ENCODE measurements at regions not wholly inside any gene's neighbourhood (a gene's known extent, or its start where the extent isn't known, plus 50 kb on each side); places are given as distances from the start of the nearest gene placed in this dataset.
"Not testable (repeated sequence)": the region's sequence is repeated elsewhere in the genome, so short reads cannot be mapped to it uniquely, and the experiment has no call there.

DNA sequence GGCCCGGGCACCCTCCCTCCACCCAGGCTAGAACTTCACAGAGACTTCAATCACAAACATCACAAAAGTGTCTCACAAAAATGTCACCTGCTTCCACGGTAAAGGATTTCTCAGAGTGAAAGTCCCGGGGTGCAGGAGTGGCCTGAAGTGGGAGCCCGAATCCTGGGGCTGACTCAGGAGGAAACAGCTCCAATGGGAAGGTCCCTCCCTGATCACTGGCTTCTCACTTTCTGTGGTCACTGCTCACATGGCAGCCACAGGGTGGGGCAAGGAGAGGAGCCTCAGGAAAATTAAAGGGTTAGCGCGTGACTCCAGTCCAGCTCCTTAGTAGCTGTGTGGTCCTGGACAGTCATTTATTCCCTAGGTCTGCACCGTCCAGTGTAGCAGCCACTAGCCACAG is 564.5 kb upstream of the B3GAT1 start:
- no peak for DNase-seq

DNA sequence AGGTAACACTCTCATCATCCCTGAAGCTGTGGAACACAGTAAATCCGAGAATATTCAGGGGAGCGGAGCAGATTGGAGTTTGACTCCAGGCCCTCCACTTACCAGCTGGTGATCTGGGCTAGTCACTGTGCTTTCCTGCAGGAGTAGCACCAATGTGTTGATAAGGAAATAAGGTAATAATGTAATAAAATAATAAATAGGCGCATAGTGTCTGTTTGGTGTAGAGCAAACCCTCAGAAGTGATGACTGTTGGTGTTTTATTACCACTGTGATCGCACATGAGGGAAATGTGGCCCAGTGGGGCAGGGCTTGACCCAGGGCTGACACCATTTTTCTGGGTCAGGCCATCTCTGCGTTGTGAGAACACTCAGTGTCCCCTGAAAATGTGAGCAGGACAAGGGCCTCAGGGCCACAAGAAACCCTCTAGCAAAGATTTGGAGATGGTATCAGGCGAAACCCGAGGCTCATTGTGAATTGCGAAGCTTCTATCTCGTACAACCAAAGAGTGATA is 563.9 kb upstream of the B3GAT1 start:
- DNase-seq, result no peak

DNA sequence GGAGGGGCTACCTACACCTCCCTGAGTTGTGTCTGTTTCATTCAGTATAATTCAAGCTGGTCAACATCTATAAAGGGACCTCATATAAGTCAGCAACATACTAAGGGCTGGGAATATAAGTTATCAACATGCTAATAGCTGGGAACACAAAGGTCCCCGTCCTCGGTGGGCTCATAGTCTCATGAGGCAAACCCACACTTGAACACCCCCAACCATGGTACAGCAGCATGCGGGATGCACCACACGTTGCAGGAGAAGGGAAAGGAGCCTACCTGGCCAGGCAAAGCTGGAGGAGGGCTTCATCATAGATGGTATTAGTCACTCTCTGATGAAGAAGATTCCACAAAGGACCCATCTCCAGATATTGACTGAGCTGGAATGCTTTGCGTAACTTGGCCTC is 561.8 kb upstream of the B3GAT1 start:
- DNase-seq, result no peak

DNA sequence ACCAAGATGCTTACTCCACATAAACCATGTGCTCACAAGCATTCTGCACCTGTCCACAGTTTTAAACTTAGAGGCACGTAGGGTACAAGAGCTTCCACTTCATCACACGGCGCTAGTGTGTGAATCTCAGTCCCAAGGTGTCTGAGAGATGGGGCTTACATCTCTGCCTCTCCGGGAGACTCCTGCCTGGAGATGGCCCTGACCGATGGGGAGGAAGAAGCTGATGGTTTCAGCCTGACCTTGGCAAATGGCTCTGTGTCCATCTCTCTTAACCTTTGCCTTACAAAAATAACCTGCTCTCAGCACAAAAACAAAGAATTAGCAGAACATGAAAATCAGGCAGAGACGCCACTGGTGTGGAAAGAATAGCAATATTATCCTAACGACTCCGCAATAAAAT is 559.3 kb upstream of the B3GAT1 start:
- no peak for DNase-seq

DNA sequence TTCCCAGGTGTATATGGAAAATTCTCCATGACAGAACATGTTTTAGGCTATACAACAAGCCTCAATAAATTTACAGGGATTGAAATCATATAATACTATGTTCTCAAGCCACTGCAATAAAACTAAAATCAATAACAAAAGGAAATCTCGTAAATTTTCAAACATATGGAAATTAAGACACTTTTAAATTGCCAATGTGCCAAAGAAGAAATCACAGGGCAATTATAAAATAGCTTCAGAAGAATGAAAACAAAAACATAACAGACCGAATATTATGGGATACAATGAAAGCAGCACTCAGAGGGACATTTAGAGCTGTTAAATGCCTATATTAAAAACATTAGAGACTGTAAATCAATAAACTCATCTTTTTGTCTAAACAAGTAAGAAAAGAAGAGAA is 555.7 kb upstream of the B3GAT1 start:
- DNase-seq, result no peak

DNA sequence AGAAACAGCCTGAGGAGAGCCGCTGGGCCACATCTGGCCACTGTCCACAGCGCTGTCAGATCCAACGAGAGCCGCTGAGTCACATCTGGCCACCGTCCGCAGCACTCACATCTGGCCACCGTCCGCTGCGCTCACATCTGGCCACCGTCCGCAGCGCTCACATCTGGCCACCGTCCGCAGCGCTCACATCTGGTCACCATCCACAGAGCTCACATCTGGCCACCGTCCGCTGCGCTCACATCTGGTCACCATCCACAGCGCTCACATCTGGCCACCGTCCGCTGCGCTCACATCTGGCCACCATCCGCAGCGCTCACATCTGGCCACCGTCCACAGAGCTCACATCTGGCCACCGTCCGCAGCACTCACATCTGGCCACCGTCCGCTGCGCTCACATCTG is 549.3 kb upstream of the B3GAT1 start:
- not testable (repeated sequence) for DNase-seq

DNA sequence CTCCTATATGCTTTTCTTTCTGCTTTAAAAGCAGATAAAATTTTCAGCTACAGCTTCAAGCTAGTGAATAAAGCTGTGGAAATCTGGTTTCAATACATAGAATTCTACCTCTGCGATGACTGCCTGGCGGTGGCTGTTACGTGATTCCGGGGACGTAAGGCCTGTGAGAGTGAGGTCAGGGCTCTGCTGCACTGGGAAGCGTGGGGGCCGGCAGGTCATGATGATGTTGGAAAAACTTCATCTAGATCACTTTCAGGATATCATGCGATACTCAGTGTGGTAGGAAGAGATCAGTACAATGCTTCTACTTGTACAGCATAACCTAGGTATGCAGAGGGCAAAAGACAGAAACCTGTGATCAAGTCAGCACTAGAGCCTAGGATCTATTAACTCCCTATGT is 546.8 kb upstream of the B3GAT1 start:
- no peak for DNase-seq

DNA sequence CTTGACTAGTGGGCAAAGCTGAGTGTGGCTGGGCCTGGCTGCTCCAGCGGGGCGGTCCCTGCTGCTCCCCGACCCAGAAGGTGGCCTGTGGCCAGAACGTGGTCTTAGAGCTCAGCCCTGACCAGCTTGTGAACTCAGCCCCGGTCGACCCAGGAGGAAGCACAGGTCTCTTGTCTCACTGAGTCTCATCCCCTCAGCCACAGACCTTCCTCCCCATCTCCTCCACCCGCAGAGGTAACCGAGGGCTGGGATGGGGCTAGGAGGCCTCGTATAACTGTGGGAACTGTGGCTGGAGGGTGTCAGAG is 546.2 kb upstream of the B3GAT1 start:
- no peak for DNase-seq

DNA sequence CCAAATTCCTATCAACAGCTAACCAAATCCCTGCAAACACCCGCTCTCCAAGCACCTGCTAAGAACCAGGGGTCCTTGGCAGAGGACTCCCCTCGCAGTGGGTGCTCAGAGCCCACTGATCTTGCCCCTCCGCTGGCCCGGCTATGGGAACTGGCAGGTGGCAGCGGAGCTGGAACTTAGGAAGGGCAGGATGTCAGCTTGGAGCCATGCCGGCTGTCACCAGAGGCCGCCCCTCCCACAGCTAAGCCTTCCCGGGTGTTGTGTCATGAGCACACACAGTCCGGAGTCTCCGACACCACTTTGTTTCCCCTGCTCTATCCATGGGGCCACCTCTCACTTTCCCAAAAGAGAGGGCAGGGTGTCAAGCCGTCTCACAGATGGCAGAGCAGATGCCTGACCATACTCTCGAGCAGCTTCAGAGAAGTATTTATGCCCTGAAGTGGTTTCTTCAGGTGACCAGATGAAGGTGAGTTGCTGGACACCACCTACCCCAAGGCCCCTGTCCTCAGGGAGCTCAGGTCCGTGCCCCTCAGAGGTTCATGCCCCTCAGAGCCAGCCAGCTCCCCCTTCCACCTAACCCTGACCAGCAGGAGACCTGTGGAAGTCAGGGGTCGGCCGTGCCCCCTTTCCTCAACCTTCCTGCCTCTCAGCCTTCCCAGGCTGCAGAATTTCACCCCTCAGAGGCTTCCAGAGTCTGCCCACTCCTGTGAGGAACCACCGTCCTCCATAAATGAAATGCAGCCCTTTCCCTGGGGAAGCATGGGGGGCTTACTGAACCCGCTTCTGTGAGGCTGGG is 545.7 kb upstream of the B3GAT1 start:
- no peak for DNase-seq

DNA sequence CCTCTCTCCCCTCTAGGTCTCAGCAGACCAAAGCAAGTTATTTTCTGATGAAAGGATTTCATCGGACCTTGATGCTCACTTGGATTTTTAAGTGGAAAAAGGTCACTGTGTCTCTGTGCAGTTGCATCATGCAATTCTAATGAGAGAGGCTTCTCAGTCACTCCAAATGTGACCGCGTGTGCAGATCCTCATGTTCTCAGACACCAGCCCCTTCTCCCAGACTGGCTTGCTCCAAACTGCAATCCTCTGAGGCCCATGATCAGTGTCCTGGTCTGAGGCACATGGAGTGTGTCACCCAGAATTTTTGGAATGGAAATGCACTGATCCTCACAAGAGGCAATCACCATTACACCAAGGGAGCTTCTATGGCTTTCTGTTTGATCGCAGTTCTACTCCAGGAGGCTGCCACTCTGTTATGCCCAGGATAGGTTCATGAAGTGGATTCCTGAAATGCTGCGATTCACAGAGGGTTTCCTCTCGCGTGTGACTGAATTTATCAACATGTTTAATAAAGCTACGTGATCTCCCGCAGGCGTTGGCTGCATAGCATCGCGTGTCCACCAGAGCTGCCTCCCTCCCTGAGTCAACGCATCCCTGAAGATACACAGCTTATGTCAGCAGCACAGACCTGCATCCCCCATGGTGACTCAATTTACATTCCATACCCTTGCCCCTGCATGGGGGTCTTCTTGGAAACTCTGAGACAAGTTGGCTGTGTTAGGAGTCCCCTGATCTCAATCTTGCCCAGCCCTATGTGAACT is 544.6 kb upstream of the B3GAT1 start:
- no peak for DNase-seq

DNA sequence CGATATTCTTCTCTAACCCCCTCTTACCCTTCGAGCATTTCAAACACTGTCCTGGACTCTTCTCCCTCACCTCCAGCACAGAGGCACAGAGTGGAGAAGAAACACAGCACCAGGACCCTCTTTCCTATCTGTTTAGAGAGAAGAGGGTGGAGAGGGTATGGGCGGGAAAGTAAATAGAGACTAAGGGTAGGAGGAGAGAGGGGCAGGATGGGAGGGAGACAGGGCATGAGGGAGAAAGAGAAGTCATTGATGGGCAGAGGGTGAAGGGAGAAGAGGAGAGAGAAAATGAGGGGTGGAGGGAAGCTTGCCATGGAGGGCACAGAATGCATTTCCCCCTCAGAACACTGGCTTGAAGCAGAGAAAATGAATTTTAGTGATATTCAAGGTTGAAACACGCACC is 543.9 kb upstream of the B3GAT1 start:
- DNase-seq, result not testable (repeated sequence)

DNA sequence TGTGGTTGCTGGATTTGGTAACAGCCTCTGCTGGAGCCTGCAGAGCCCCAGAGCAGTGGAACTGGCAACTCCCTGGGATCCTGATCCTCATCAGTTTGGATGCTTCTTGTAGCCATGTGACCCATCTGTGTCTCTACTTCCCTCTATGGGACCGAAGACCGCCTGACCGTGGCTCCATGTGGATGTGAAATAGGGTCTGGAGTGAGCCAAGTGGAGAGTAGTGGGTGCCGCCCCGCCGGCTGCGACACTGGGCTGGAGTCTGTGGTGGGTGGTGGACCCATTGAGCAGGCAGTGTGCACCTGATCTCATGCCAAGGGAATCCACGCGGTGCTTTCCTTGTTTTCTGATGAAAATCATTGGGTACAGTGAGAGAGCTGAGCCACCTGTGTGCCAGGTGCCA is 543.2 kb upstream of the B3GAT1 start:
- DNase-seq, result no peak

DNA sequence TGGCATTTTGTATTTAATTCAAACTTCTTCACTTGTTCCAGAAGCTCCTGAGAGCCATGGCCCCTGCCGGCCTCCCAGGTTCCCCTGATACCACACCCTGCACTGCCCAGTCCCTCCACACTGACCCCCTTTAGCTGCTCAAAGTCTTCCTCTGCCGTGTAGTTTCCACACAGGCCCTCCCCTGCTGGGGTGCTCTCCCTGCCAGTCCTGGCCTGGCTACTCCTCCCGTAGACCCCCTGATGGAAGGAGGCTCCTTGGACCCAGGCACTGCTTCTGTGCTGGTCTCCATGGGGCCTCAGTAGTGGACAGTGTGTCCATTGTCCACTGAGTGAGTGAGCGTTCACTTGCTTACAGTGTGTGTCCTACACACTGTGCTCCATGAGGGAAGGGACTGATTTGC is 542.4 kb upstream of the B3GAT1 start:
- not testable (repeated sequence) for DNase-seq

DNA sequence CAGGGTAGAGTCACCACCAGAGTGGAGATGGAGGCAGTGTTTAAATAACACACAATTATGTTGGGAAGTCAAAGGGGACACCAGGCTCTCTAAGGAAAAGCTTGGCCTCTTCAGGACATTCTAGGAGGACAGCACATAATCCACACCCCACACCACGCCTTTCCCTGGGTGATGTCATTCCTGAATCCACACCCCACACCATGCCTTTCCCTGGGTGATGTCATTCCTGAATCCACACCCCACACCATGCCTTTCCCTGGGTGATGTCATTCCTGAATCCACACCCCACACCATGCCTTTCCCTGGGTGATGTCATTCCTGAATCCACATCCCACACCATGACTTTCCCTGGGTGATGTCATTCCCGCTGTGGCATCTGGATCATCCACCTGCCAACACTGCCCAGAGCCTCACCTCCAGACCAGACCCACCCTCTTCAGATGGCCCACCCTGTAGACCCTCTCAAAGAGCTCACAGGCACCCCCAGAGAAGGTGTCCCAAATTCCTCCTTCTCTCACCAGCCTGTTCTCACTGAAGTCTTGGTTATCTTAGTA is 541.5 kb upstream of the B3GAT1 start:
- DNase-seq, result not testable (repeated sequence)

DNA sequence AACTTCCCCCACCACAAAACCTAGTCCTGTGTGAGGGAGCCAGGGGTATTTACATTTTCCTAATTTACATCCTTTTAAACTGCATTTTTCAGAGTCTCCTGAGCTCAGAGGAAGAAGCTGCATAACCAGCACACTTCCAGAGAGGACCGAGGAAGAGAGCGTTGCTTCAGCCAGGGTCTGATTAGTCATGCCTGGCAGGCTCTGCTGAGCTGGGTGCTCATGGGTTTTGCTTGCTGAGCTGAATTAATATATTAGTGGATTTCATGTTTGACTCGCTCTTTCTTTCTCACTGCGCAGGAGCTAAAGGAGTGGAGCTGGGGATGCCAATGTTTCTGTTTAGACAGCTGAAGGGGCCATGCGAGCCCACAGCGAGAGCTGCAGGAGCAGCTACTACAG is 539.3 kb upstream of the B3GAT1 start:
- DNase-seq, result no peak

DNA sequence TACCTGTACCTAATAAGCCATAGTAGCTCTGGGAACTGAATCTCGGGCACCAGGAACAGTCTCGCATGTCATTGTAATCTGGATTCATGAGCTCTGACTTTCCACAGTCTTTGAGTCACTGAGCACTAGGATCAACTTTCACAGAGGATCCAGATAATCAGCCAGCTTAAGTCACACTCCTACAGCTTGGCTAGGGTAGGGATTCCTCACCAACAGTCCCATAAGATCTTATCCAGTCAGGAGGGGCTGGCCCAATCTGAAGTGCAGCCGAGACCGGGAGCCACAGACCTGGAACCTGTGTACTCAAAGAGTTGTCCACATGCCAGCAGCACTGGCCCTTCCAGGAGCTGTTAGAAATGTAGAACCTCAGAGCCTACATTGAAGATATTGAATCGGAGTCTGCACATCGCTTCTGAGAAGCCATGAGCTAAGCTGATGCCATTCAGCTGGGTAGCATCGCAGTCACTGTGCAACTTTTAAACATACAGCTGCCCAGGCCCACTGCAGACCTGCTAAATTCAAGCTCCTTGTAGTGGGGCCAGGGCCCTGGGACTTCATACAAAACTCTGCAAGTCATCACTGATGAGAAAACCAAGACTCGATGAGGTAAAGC is 538.8 kb upstream of the B3GAT1 start:
- DNase-seq, result no peak

DNA sequence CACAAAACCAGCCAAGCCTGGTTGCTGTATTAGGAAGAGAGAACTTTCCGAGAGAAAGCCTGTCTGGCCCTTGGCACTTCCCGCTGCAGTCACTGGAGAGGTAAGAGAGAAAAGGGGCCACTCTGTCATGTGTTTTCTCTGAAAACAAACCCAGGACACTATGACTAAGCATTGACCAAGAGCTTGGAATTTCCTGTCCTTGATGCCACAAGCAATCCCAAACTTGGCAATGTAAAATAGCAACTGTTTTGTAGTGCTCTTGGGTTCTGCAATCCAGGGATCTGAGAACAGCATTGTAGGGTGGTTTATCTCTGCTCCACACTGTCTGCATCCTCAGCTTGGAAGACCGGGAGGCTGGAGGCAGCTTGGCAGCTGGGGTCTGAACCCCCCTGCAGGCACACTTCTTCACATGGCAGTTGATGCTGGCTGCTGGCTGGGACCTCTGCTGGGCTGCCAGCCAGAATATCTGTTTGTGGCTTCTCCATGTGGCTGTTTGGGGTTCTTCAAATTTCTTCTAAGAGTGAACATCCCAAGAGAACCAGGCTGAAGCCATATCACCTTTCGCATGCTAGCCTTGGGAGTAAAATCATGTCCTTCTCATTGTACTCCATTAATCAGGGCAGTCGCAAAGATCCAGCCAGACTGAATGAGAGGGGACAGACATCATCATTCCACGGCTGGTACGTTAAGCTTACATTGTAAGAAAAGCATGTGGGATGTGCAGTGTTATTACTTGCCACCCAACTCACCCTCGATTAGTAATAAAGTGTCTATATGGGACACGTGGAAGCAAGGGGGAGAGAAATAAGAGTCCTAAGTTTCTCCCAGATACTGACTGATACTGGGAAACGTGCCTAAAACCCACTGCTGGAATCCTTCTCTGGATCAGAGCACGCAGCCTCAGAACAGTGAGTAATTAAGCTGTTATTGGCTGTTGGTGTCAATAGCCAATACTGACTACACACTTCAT is 537.4 kb upstream of the B3GAT1 start:
- DNase-seq, result no peak

DNA sequence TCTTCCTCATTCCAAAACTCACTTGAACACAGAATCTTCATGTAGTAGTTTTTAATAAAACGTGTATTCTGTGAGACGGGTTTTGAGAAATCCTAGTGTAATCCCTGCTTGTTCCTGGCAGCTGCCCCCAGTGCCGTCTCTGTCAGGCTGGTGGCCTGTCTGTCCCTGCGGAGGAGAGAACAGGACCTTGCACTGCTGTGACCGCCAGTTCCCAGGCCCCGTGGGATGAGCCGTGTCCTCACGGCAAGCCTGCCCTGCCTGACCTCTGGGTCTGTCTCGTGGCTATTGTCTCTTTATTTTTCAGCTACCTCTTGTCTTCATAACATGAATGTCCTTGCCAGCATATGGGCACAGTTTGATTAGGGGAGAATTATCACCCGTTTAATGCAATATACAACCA is 535.5 kb upstream of the B3GAT1 start:
- DNase-seq, result no peak

DNA sequence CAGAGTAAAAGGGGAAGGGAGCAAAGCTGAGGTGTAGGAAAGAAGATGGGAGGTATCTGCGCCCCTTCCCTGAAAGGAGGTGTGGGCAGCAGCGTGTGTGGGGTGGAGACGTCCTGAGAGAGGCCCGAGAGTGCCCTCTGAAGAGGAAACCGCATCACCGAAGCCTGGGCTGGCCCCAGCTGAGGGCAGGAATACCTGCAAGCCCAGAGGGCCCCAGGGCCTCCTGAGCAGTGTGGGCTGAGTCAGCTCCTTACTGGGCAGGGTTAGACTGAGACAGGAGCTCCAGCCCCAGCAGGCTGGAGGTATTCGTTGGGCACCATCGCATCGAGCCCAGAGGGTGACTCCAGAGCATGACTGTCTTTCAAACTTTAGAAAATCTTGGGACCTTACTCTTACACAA is 534.0 kb upstream of the B3GAT1 start:
- no peak for DNase-seq

DNA sequence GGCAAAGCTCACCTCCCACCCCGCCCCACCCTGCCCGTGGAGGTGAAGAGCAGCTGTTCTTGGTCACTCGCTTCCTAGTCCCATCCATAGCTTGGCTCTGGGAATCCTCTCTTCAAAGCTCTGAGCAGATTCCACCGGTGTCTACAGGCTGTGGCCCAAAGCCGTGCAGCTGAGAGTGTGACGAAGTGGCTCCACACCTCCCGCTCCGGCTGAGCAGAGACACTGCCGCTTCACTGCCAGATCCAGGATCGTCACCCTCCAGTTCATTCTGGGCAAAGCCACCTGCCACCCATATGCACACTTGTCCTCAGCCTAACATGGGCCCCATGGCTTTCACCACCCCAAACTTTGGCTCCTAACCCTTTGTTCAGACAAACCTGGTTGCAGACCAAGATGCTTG is 532.9 kb upstream of the B3GAT1 start:
- DNase-seq, result no peak

DNA sequence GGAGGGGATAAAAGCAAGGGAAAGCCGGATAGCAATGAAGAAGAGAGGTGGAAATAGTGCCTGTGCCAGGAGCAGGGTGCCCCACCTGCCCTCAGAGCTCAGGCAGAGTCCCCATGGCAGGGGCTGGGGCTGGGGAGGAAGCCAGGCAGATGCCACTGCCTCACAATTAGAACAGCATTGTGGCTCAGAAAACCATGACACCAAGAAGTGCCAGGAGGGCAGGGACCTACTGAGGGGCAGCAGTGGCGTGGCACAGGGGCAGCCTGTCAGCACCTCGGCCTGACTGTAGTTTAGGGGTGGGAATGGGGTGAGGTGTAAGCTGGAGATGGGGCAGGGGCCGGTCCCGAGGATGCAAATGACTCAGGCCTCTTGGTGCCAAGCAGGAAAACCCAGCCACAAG is 532.1 kb upstream of the B3GAT1 start:
- DNase-seq, result no peak

DNA sequence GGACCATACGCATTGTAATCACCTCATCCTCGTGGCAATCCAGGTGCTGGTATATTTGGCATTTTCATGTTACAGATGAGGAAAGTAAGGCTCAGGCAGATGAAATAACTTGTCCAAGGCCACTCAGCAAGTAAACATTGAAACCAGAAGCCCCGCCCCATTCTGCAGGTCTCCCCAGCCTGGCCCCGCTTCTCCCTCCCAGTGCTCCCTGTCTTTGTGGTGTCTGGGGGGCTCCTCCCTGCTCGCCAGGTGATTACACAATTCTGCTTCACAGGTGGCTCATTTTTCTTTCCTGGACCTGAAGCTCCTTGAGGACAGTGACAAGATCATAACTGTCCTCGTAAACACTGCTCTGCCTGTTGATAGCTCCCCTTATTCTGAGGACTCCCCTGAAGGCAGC is 531.5 kb upstream of the B3GAT1 start:
- DNase-seq, result no peak

DNA sequence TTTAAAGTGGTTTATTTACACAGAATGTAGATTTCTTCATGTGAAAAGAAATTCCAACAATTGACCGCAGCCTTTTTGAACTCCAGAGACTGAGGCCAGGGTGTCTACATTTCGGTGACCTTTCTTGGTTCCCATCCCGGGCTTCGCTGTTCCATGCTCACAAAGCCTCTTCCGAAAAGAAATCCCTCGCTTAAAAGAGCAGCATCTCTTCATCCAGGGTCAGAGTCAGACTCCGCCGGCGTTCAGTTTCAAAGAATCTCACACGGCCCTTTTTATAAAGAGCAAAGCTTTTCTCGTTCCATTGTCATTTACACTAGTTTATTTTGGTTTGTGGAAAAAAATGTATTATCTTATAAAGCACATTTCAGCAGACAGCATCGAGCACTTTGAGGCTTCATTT is 530.6 kb upstream of the B3GAT1 start:
- no peak for DNase-seq

Data from NCI-H2171 (cell line).